Activated T-cell treated with anti-CD3 and anti-CD28 coated beads for 1 hour (primary cell): ENCODE measurements at regions not wholly inside any gene's neighbourhood (a gene's known extent, or its start where the extent isn't known, plus 50 kb on each side); places are given as distances from the start of the nearest gene placed in this dataset.
"Not testable (repeated sequence)": the region's sequence is repeated elsewhere in the genome, so short reads cannot be mapped to it uniquely, and the experiment has no call there.

Experiments used
- DNase-seq: peaks from one replicate; pipeline ENCODE4 v3.0.0-alpha.2; 2020; ENCODE audit warnings: low read depth

DNA sequence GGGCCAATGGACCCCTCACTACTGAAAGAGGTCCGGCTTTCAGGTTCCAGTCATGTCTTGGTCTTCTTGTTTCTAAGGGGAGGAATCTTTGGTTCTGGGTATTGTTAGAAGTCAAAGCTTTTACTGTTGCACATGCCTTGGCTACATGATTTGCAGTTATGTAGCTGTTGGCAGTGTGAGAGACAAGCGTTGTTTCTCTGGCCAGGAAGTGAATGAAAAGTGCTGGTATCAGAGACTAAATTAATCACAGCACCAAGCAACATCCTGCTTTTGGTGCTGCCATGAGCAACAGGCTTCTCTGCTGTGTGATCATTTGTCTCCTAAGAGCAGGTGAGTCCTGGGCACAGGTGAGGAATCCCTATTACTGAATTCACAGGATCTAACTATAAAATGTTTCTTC is 100.1 kb upstream of the PRSS3 start:
- DNase-seq, result no peak

DNA sequence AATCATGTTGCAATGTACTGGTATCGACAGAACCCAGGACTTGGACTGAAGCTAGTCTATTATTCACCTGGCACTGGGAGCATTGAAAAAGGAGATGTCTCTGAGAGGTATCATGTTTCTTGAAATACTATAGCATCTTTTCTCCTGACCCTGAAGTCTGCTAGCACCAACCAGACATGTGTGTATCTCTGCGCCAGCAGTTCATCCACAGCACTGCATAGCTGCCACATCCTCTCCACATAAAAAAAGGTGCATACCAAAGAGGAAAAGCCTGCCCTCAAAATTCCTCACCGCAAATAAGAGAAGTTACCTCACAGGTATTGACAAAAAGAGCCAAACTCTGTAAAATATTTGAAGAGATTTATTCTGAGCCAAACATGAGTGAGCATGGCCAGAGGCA is 99.5 kb upstream of the PRSS3 start:
- DNase-seq, result no peak

DNA sequence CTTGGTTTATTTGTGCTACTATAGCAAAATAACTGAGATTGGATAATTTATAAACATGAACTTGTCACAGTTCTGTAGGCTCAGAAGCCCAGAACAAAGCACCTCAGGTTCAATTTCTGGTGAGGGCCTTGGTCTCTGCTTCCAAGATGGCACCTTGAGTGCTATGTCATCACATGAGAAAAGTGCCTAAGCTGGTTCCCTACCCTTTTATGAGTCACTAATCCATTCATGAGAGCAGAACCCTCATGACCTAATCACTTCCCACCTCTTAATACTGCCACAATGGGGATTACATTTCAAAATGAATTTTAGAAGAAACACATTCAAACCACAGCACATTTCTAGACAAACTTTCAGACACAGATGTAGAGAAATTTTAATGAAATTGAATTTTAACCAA is 98.2 kb upstream of the PRSS3 start:
- DNase-seq, result no peak

- DNase-seq, result no peak
These were observed 97.1 kb upstream of the PRSS3 start for GRCh38 chr9:33698267-33698666.

- DNase-seq, result not testable (repeated sequence)
These were observed 94.4 kb upstream of the PRSS3 start for GRCh38 chr9:33700940-33701339.

DNA sequence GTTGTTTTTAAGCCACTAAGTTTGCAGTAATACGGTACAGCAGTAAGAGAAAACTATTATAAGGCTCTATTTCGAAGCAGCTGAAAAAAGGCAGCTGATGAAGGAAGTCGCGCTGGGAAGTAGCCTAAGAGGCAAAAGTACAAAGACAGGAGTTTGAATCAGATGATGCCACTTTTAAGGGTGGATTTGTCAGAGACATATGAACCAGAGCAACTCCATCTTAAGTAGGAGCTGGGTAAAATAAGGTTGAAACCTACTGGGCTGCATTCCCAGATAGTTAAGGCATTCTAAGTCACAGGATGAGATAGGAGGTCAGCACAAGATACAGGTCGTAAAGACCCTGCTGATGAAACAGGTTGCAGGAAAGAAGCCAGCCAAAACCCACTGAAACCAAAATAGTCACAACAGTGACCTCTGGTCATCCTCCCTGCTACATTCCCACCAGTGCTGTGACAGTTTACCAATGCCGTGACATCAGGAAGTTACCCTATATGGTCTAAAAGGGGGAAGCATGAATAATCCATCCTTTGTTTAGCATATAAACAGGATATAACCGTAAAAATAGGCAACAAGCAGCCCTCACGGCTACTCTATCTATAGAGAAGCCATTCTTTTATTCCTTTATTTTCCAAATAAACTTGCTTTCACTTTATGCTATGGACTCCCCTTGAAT is 91.8 kb upstream of the PRSS3 start:
- DNase-seq, result no peak

GRCh38 chr9:33705440-33705839 is 89.9 kb upstream of the PRSS3 start:
- DNase-seq, result not testable (repeated sequence)

DNA sequence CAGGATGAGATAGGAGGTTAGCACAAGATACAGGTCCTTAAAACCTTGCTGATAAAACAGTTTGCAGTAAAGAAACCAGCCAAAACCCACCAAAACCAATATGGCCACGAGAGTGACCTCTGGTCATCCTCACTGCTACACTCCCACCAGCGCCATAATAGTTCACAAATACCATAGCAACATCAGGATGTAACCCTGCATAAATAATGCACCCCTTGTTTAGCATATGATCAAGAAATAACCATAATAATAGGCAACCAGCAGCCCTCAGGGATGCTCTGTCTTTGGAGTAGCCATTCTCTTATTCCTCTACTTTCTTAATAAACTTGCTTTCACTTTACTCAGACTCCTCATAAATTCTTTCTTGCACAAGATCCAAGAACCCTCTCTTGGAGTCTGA is 86.9 kb upstream of the PRSS3 start:
- no peak for DNase-seq

DNA sequence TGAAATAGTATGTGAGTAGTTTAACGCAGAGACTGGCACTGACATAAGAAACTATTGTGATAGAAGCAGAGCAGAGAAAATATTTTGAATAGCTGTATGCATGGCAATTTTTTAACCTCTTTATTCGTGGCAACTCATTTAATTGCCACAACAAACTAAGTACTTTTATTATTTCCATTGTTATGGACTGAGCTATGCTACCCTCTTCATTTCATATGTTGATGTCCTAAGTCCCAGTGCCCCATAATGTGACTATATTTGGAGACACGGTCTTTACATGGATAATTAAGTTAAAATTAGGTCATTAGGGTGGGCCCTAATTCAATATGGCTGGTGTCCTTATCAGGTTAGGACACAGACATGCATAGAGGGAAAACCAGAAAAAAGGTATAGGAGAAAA is 86.1 kb upstream of the PRSS3 start:
- DNase-seq, result no peak

- DNase-seq, result not testable (repeated sequence)
These were observed 83.9 kb upstream of the PRSS3 start for GRCh38 chr9:33711418-33711817.

GRCh38 chr9:33714989-33715388 is 80.4 kb upstream of the PRSS3 start:
- no peak for DNase-seq

DNA sequence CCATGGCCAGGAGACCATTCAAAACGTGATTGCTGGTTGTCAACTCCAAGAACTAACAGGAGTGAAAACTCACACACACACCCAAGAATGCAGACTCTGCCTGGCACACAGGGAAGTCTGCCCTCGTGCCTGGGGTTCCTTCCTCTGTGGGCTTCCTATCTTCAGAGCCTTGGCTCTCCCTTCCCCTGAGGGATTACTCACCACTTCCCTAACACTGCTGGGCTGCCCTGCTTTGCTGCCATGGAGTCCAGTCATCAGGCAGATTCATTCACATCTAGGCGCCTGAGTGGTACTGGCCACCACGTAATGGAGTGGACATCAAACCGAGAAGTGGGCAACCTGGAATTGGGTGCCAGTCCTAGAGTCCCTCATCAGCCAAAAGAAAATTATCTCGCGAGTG is 76.4 kb upstream of the PRSS3 start:
- DNase-seq, result no peak

DNA sequence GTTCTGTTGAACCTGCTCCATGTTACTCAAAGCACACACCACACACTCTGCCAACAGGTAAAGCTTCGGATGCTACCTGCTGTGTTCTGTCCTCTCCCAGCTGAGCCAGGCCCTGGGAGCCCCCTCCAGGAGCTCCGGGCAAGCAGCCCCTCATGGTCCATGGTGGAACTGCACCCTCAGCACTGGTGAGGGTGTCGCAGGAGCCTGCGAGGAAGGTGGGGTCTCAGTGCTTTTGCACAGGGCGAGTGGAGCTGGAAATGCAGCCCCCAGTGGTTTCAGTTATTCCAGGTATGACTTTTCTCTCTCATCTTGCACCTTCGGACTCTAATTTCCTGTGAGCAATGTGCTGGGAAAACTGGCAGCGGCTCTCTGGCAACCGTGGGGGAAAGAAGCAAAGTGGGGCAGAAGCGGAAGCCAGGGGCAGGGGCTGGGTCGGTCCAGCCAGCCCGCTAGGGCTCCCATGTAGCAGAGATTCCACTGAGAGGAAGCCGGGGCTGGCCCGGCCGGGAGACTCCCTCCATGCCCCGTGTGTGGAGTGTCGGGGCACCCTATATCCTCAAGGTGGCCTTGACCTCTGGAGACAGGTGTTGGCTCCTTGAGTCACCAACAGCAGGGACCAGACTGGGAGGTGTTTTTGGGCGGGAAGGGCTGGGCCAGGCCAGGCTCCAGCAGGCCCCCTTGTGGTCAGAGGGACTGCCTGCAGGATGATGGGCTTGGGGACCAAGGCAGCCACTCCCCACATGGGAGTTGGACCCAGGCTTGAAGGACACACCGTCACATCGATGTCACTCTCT is 75.6 kb upstream of the PRSS3 start:
- DNase-seq, result no peak

GRCh38 chr9:33721674-33722358 is 73.5 kb upstream of the PRSS3 start:
- DNase-seq, result peak; percentile 87

GRCh38 chr9:33722359-33722675 is 73.0 kb upstream of the PRSS3 start:
- no peak for DNase-seq

GRCh38 chr9:33728613-33729012 is 66.7 kb upstream of the PRSS3 start:
- no peak for DNase-seq

DNA sequence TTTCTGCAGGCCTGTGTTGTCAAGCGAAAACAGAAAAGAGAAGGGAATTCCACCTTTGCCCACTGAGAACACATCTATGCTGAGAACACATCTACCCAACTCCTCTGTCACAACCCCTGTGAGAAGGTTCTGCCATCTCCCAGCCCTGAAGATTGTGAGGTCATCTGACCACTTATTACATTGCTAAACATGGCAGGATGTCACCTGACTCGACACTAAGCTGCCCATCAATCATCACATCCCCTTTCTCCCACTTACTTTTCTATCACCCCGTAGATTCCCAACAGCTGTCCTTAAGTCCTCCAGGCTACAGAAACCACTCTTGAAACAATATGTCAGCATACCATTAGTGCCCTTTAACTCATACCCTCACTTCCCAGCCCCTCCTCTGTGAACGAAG is 64.2 kb upstream of the PRSS3 start:
- DNase-seq, result no peak

DNA sequence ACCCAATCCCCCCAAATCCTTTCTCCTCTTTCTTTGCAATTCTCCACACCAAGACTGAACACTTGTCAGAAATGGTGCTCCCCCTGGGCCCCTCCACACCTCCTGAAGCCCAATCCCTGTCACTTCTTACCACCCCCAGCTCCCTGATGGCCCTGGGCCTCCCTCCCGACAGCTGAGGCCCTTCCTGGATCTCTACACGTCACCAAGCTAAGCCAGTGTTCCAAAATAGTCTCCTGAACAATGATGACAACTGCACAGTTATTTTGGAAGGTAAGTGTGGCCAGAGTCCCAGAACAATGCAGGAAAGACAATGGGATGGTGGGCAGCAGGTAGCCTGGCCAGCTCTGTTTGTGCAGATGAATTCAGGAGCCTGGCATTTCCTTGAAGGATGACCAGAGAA is 63.7 kb upstream of the PRSS3 start:
- DNase-seq, result no peak

DNA sequence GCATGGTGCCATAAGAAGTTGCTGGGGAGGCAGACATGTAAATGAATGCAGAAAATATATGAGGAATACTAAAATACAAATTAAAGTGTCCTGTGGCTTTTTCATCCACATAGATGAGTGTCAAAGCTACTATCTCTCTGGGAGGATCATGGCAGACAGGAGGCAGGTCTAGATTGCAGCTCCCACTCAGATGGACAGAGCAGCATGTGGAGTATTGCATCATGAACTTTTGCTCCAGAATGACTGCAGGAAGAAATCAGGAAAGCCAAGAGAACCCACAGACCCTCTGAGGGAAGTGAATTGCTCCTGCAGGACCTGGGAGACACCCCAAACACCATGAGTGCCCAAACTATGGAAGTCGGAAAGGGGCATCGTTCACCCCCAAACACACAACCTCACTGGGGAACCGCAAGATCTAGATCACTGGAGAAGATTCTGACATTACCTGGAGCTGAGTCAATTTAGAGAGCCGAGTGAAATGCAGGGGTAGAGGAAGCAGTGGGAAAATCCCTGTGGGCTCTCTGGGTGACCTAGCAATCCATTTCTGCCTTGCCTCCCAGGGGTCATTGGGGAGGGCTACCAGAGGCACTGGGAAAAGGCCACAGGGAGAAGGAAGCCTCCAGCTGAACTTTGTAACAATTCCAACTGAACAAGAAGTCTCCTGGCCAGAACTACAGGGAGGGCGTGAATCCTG is 61.0 kb upstream of the PRSS3 start:
- not testable (repeated sequence) for DNase-seq

GRCh38 chr9:33734941-33735835 is 60.2 kb upstream of the PRSS3 start:
- not testable (repeated sequence) for DNase-seq

GRCh38 chr9:33737811-33738606 is 57.4 kb upstream of the PRSS3 start:
- no peak for DNase-seq
